Upper lobe of left lung (tissue), 4 donors: ENCODE measurements at regions not wholly inside any gene's neighbourhood (a gene's known extent, or its start where the extent isn't known, plus 50 kb on each side); places are given as distances from the start of the nearest gene placed in this dataset.

Experiments
- POLR2A ChIP-seq, 4 donors: fragments of 450-650 bp; IDR thresholded peaks; one replicate each; pipeline ENCODE4 v1.5.1; 2016 to 2017; ENCODE audit warnings: antibody characterized with exemption in 4 of 4, mild to moderate bottlenecking in 2 of 4
- POLR2AphosphoS5 ChIP-seq, 2 donors: sonication (generic); formaldehyde crosslinking; IDR thresholded peaks; one replicate each; pipeline ENCODE4 v1.5.1; 2017; ENCODE audit warnings: antibody characterized with exemption in 2 of 2
- TF ChIP-seq, protein P1 (sequence below), 6 experiments: fragments of 450-650 bp in 4 of 6; fragments of 200-600 bp in 2 of 6; sonication (generic) in 2 of 6; IDR thresholded peaks; one replicate each; pipeline ENCODE4 v1.5.1; 2016 to 2019; ENCODE audit warnings: antibody characterized with exemption in 6 of 6

DNA sequence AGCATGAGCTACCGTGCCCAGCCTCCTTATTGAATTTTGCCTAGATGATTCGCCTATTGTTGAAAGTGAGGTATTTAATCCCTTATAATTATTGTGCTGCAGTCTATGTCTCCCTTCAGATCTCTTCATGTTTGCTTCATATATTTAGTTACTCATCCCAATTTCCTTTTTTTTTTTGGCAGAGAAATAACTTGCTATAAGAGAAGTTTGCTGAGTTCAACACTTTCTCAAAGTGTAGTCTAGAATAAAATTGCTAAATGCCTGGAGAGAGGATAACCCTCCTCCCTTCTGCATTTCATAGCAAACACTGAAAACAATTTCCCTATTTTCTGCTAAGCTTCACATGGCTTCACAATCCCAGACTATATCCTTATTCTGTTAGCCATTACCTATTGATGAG, 136.6 kb upstream of the CD180 start:
- TF ChIP-seq POLR2AphosphoS5 (IDR thresholded peaks at IDR 0.05) (no peak), POLR2A (IDR thresholded peaks at IDR 0.05) (no peak)
- TF ChIP-seq, protein P1, sequence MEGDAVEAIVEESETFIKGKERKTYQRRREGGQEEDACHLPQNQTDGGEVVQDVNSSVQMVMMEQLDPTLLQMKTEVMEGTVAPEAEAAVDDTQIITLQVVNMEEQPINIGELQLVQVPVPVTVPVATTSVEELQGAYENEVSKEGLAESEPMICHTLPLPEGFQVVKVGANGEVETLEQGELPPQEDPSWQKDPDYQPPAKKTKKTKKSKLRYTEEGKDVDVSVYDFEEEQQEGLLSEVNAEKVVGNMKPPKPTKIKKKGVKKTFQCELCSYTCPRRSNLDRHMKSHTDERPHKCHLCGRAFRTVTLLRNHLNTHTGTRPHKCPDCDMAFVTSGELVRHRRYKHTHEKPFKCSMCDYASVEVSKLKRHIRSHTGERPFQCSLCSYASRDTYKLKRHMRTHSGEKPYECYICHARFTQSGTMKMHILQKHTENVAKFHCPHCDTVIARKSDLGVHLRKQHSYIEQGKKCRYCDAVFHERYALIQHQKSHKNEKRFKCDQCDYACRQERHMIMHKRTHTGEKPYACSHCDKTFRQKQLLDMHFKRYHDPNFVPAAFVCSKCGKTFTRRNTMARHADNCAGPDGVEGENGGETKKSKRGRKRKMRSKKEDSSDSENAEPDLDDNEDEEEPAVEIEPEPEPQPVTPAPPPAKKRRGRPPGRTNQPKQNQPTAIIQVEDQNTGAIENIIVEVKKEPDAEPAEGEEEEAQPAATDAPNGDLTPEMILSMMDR (IDR thresholded peaks at IDR 0.05) = no peak
